GM19351 (cell line): ENCODE measurements at regions not wholly inside any gene's neighbourhood (a gene's known extent, or its start where the extent isn't known, plus 50 kb on each side); places are given as distances from the start of the nearest gene placed in this dataset.
"Not testable (repeated sequence)": the region's sequence is repeated elsewhere in the genome, so short reads cannot be mapped to it uniquely, and the experiment has no call there.

Source experiments
- ATAC-seq: cut with Tn5 transposase; IDR thresholded peaks from one replicate; pipeline ENCODE4 v1.9.1; 2021; ENCODE audit warnings: mild to moderate bottlenecking, moderate library complexity; ENCODE audit not compliant: unreplicated experiment

GRCh38 chr2:145367334-145367733 lies 847.4 kb upstream of the ZEB2 start:
- not testable (repeated sequence) for ATAC-seq

GRCh38 chr2:145366341-145366740 lies 846.4 kb upstream of the ZEB2 start:
- ATAC-seq, result no peak

- ATAC-seq, result no peak
These were observed 840.3 kb upstream of the ZEB2 start for GRCh38 chr2:145360129-145360790.

- no peak for ATAC-seq
These were observed 839.6 kb upstream of the ZEB2 start for GRCh38 chr2:145359561-145359960.

- ATAC-seq, result no peak
These were observed 836.1 kb upstream of the ZEB2 start for GRCh38 chr2:145356056-145356455.

GRCh38 chr2:145352484-145352883 lies 832.6 kb upstream of the ZEB2 start:
- ATAC-seq, result no peak

- no peak for ATAC-seq
These were observed 832.0 kb upstream of the ZEB2 start for GRCh38 chr2:145351864-145352425.

- ATAC-seq, result no peak
These were observed 830.1 kb upstream of the ZEB2 start for GRCh38 chr2:145350011-145350410.

GRCh38 chr2:145344076-145344724 lies 824.3 kb upstream of the ZEB2 start:
- ATAC-seq, result no peak

- ATAC-seq, result no peak
These were observed 823.4 kb upstream of the ZEB2 start for GRCh38 chr2:145343287-145343686.

GRCh38 chr2:145341536-145341935 lies 821.6 kb upstream of the ZEB2 start:
- no peak for ATAC-seq

GRCh38 chr2:145339646-145340045 lies 819.7 kb upstream of the ZEB2 start:
- ATAC-seq, result no peak

GRCh38 chr2:145332210-145332898 lies 812.4 kb upstream of the ZEB2 start:
- no peak for ATAC-seq

- ATAC-seq, result no peak
These were observed 810.1 kb upstream of the ZEB2 start for GRCh38 chr2:145329971-145330370.

GRCh38 chr2:145325485-145325884 lies 805.6 kb upstream of the ZEB2 start:
- no peak for ATAC-seq

GRCh38 chr2:145324748-145325147 lies 804.8 kb upstream of the ZEB2 start:
- ATAC-seq, result no peak

- peak; percentile 42 for ATAC-seq
These were observed 803.6 kb upstream of the ZEB2 start for GRCh38 chr2:145323512-145323911.

- ATAC-seq, result no peak
These were observed 801.4 kb upstream of the ZEB2 start for GRCh38 chr2:145321344-145321743.

- ATAC-seq, result no peak
These were observed 796.6 kb upstream of the ZEB2 start for GRCh38 chr2:145316496-145316895.

GRCh38 chr2:145315053-145315452 lies 795.1 kb upstream of the ZEB2 start:
- ATAC-seq, result no peak

- no peak for ATAC-seq
These were observed 794.3 kb upstream of the ZEB2 start for GRCh38 chr2:145314119-145314633.

GRCh38 chr2:145305889-145306288 lies 786.0 kb upstream of the ZEB2 start:
- no peak for ATAC-seq
